H1 (cell line): ENCODE measurements at regions not wholly inside any gene's neighbourhood (a gene's known extent, or its start where the extent isn't known, plus 50 kb on each side); places are given as distances from the start of the nearest gene placed in this dataset.

ENCODE experiments used
- GABPA ChIP-seq: IDR thresholded peaks from 2 replicates; pipeline ENCODE4 v1.6.1; 2011; ENCODE audit warnings: mild to moderate bottlenecking, low read length, moderate library complexity, borderline replicate concordance; ENCODE audit not compliant: insufficient read depth
- PHF8 ChIP-seq: fragments of 200-600 bp; sonication (generic); conservative IDR thresholded peaks from 2 replicates; pipeline ENCODE4 v1.7.1; 2012; ENCODE audit warnings: low read depth, mild to moderate bottlenecking, inconsistent platforms, low read length, moderate library complexity
- RAD21 ChIP-seq, 2 experiments: IDR thresholded peaks in 1 of 2; conservative IDR thresholded peaks in 1 of 2; 2 replicates each; pipeline ENCODE4 v1.6.1; 2011; ENCODE audit warnings: low read depth in 2 of 2, low read length in 2 of 2, improper control_type of control experiment in 1 of 2, inconsistent platforms in 1 of 2, mild to moderate bottlenecking in 1 of 2, moderate library complexity in 1 of 2
- YY1 ChIP-seq: IDR thresholded peaks from 2 replicates; pipeline ENCODE4 v1.6.1; 2011; ENCODE audit warnings: low read depth, mild to moderate bottlenecking, low read length

- TF ChIP-seq RAD21 (IDR thresholded peaks at IDR 0.05 in 1 of 2, conservative IDR thresholded peaks at IDR 0.05 in 1 of 2; ENCODE audit: low read depth in 2 of 2, low read length in 2 of 2) (no peak), PHF8 (no peak), GABPA (no peak), YY1 (no peak)
Observed at GRCh38 chr4:123557857-123558536, 161.4 kb downstream of the SPRY1 start (continued).
